DMS79 treated with DMSO at 0.1 percent for 48 hours (cell line): ENCODE measurements at regions not wholly inside any gene's neighbourhood (a gene's known extent, or its start where the extent isn't known, plus 50 kb on each side); places are given as distances from the start of the nearest gene placed in this dataset.
"Not testable (repeated sequence)": the region's sequence is repeated elsewhere in the genome, so short reads cannot be mapped to it uniquely, and the experiment has no call there.

Experiments used
- DNase-seq: peaks from one replicate; lab custom pipeline; 2025; lab: John Stamatoyannopoulos, UW

DNA sequence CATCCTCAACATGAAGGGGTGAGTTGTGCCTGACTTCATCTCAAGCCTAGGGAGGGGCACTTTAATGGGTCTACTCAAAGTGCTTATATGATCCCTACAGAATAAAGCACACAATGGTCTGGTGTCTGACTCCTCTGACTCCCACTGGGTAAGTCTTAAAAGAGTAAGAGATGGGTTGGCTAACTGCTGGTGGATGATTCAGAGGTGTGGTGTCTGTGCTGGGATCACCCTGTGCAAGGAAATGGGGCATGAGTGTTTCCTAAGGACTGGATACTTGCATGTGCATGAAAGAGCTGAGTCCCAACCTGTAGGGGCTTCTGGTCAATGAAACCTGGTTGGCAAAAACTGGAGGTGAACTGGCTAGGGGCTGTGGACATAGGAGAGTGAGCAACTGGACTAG lies 158.8 kb downstream of the IL20RB start:
- no peak for DNase-seq

DNA sequence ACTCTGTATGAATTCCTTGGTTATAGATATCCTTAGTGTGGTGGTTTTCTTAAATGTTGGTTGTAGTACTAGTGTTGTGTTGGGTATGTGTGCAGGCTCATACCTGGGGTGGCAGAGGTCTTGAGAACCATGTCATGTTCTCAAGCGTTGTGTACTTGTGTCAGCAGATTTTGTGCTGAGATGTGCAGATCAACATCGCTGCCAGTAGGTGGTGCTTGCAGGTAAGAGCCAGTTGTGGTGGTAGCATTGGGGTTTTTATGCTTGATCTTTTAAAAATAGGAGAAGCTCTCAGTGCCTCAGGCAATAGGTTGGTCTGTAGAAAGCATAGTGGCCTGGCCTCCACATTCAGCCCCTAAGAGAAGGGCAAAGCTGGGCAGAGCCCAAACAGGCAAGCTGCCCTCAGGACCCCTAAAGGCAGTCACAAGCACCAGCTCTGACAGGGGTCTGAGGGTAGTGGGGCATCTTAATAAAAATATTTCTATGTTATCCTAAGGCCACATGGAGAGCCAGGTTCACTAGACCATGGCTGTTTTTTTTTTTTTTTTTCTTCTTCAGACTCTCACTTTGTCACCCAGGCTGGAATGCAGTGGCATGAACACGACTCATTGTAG lies 164.0 kb downstream of the IL20RB start:
- DNase-seq, result no peak

DNA sequence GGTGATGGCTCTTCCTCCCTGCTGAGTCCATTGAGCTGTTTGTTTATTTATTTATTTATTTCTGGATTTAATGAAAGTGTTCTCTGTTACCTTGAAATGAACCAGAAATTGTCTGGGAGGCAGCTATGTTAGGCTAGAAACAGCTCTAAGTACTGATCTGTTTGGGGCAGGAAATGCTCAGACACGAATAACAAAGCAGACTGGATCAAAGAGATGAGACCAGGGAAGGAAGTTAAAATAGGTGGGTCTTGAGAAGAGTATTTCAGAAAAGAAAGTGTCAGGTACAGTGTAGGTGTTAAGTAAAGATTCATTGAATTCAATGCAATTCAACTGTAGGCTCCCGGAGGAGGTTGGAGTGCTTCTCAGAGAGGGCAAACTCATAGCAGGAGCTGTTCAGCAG lies 173.3 kb downstream of the IL20RB start:
- no peak for DNase-seq

DNA sequence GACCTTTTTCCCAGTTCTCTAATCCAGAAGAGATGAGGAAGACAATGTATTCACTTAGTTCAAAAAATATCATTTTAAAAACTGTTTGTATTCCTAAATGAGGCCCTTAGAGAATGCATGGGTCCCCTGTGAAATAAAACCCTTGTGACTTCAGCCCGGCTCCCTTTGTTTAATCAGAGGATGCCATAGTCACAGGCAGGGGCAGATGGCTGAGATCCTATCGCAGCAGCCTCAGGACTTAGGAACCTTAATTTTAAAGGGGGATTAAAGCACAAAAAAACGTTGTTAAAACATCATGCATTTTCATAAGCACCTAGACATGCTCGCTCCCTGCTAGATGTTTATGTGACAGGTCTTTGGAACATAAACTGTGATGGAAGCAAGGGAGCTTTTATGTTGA lies 176.6 kb downstream of the IL20RB start:
- no peak for DNase-seq

DNA sequence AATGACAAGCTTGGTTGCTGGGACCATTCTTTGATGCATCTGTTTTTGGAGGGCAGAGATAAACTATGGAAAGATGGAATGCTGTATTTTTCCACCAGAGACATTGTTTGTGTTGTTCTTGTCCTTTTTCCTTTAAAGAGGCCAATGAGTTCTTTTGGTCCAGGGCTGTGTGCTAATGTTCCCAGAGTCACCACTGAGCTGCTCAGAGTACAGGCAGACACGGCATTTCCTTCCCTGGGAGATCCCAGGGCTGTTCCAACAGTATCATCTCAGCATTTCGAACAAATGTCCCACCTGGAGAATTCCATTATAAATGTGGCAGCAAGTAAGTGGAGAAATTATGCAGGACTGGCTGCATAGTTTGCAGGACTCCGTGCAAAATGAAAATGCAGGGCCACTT lies 190.6 kb downstream of the IL20RB start:
- DNase-seq, result no peak

DNA sequence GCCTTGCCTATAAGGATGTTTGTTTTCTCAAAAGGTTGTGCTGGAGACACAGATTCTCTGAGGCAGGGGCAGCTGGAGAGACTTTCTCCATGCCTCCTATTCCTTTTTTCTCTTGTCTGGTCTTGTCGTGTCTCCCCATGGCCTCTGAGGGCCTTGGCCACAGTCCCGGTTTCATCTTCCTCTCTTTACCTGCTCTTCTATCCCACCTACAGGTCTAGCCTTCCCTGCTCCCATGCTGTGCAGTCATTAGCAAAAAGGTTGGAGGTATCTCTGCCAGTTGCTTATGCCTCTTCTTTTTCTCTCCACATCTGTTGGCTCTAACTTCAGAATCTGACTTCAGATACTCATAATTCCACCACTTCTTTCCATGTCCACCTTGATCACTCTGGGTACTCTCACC lies 191.1 kb downstream of the IL20RB start:
- no peak for DNase-seq

DNA sequence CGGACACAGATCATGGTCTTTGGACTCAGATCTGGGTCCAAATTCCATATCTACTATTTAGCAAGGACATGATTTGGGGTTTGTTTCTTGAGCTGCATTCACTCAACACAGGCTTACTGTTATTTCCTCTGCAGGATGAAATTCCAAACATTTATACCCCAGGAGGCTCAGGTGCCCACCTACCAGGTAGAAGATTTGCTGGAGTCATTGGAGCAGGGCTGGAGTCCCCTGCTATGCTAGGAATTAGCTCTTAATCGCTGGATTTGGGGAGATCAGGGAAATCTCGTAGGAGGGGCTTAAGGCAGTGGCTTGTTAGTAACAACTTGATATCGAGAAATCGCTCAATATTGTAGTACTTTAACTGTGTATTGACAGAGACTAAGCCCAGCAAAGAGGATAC lies 193.0 kb downstream of the IL20RB start:
- no peak for DNase-seq

DNA sequence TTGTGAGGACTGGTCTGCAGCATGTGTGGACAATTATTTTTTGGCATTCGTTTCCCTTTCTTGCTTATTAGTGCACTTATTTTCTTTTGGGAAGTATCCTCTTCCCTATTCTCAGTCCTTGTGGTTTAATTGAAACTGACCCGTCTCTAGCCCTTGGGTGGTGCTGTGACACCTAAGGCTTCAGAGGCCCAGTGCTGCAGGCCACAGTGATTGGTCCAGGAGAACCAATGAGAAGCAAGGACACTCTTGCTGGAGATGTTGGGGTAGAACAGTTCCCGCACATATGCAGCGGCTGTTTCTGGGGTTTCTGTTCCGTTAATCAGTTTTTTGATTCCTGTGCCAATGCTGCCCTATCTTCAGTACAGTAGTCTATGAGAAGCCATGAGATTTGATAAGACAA lies 195.3 kb downstream of the IL20RB start:
- DNase-seq, result not testable (repeated sequence)

DNA sequence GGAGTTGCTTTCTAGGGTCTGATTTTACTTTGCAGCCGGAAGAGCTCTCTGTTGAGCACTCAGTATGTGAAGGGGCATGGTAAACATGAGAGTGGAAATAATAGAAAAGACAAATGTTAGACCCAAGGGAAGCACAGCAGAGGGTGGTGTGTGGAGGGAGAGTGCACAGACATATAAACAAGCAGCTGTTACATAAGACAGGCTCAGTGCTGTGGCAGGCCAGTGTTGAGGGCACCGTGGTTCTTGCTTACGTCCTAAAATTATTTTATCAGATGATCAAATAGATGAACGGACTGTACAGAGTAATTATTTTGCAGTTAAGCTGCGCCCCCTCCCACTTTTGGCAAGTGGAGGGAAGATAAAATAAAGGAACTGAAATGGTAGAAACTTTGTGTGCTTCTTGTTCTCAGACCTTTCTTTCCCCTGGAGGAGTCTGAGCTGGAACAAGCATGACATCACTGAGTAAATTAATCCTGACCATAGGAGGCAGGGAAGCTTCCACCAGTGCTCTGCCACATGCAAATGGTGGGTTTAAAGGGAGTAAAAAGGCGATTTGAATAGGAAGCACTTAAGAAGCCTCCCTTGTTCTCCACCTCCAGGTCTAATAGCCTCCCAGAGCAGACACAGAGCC lies 205.6 kb downstream of the IL20RB start:
- DNase-seq, result peak; percentile 30

DNA sequence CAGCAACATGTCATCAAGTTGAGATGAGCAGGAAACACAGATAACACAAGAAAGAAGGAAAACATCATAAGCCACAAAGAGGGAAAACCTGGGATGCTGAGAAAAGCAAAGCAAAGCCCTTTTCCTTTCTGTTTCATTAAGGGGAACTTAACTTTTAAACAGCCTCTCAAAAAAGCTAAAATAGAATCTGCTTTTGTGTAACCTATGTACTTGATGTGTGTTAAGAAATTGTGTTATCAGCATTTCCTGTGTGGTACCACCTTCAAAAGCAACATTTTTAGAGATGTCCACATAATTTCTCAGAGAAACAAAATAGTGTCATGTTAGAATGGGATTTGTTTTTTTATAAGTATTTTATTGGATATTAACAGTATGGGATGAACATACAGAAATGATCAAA lies 206.2 kb downstream of the IL20RB start:
- DNase-seq, result no peak

DNA sequence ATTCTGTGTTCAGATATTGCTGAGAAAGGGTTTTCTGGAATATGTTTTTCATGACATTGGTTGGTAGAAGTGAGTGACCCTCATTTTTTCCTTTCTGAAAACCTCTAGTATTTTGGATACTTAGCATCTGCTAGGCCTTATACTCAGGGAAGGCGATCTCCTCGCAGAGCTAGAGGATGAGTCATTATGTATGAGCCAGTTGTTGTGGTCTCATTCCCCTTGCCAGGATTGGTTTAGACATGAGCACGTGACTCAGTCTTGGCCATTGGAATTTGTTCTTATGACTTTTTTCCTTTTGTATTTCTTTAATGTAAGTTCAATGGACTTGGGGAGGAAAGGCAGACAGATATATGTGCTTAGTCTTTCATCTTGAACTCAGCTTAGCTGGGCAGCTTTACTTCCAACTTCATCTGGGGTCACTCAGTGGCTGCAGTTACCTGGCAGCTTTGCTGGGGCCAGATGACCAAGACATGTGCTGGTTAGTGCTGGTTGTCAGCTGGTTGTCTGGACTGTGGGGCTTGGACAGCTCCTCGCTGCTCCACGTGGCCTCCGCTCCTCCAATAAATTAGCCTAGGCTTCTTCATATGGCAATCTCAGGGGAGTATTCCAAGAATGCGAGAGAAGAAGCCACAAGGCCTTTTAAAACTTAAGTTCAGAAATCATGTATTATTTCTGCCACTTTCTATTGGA lies 207.5 kb downstream of the IL20RB start:
- DNase-seq, result no peak

DNA sequence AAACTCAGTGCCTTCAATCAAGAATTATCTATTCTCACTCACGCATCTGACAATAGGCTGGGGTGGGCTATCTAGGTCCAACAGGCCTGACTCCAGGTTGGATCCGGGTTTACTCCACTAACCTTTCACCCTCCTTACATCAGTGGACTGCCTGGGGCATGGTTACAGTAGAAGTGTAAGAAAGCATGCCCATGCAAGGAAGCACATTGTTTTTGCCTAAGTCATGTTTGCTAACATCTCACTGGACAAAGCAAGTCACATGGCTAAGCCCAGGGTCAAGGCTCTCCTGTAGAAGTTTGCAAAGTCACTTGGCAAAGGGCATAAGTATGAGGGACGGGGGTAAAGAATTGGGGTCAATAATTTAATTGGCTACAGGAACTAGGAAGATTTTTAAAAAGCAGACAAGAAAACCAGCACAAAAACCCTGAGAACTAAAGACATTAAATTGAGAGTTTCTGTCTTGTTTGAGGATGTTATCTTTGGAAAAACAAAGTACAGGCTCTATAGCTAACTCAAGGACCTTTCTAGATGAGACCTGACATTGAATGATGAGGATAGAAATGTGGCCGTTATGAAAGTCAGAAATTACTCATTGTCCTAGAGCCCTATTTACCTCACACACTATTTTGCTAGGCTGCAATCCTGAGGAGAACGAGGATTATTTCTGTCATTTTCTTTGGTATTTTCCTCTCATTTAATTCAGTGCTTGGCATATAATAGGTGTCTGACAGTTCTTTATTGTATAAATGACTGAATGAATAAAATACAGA lies 214.2 kb downstream of the IL20RB start:
- no peak for DNase-seq

DNA sequence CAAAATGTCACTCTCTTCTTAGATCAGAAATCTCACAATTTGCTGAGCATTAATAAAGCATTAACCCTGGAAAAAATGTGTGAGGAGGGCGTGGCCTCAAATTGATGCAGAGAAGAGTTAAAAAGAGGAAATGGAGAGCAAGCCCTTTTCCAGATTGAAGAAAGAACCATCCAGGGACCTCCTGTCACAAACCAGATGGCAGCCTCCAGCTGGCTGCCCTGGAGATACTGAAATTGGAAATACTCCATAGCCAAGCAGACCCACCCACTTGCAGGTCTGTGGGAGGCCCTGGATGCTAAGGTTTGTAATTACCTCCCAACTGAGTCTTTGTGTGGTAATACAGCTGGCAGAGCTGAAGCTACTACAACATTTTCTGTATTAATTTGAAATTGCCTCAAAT lies 214.9 kb downstream of the IL20RB start:
- no peak for DNase-seq

DNA sequence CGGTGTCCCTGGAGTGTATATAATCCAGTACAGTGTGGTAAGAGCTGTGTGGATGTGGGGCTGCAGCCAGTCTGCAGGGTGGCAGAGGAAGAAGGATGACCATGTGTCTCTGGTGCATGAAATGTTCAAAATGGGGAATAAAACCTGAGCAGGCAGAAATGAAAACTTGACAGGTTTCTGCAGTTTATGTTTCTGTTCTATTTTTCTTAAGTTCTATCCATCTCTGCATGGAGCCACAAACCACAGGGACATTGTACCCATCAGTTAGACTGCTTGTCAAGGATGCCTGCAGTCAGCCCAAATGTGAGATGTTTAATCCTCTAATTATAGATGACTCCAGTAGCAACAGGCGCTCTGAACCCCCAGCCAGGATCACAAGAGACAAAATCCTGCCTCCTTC lies 216.7 kb downstream of the IL20RB start:
- no peak for DNase-seq

DNA sequence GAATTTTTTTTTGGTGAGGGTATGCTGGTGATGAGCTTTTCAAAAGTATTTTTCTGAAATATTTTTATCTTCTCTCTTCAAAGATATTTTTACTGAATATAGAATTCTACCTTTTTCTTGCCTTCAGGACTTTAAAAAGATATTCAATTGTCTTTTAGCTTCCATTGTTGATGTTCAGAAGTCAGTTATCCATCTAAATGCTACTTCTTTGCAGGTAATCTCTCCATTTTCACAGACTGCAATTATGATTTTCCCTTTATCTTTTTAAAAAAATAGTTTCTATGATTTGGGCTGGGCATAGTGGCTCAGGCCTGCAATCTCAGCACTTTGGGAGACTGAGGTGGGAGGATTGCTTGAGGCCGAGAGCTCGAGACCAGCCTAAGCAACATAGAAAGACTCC lies 222.4 kb downstream of the IL20RB start:
- DNase-seq, result no peak

DNA sequence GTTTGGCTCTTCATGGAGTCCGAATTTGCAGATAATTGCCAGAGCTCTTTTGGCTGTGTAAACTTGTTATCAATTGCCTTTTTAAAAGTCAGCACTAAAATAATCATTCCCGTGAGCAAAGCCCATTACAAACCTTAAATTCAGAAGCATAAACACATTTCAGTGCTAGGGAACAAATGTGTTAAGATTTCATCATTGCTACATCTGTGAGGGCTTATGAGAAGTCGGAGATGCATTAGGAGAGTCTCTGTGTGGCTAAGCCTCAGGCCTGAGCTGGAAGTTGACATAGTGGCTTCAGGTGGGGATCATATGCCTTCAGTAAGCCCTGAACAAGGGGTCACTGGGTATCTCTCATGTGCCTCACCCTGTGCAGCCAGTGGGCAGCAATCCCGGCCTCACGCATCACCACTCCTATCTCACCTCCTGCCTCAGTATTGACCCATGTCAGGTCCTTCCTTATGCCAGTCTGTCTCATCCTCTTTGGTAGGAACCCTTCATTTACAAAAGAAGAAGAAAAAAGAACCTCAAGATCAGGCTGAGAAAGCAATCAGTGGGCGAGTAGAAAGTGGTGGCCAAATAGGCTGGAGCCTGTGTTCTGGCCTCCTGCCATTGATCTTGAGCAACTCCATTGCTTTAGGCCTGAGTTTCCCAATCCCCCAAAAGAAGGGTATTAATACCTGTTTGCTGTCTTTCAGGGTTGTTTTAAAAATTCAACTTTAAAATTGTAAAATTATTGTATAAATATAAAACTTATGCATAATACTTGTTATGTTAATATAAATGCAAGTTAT lies 233.5 kb downstream of the IL20RB start:
- DNase-seq, result no peak

DNA sequence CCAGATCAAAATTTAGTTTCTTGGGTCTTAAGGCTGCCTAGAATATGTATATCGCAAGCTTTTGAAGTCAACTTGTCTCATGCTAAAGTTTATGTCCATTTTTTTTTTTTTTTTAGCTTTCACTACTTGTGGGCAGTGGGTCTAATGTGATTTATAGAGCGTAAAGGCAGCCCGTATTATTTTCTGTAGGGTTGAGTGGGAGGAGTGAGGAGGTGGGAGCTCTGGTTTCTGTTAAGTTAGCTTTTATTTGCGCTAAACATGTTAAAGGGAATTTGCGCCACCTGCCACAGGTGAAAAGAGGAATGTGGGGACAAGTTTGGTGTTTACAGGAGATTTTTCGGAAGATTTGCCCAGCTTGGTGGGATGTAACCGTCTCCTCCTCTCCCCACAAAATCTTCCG lies 234.2 kb downstream of the IL20RB start:
- no peak for DNase-seq

DNA sequence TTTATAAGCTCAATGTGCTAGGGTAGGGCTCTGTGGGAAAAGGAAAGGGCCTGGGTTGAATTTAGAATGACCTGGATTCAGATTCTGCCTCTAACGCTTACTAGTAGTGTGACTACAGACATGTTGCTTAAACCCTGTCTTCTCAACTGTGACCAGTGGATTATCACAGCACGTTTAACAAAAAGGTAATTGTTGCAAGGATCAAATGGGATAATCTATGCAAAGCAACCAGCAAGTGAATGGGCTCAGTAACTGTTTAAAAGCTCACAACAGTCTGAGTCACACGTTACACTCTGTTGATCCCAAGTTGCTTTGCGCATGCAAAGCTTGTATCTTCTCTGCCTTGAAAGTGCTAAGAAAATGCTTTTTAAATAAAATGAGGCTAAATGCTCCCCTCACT lies 236.5 kb downstream of the IL20RB start:
- DNase-seq, result no peak

DNA sequence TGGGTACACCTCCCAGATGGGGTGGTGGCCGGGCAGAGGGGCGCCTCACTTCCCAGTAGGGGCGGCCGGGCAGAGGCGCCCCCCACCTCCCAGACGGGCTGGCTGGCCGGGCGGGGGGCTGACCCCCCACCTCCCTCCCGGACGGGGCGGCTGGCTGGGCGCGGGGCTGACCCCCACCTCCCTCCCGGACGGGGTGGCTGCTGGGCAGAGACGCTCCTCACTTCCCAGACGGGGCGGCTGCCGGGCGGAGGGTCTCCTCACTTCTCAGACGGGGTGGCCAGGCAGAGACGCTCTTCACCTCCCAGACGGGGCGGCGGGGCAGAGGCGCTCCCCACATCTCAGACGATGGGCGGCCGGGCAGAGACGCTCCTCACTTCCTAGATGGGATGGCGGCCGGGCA lies 240.6 kb downstream of the IL20RB start:
- DNase-seq, result not testable (repeated sequence)

DNA sequence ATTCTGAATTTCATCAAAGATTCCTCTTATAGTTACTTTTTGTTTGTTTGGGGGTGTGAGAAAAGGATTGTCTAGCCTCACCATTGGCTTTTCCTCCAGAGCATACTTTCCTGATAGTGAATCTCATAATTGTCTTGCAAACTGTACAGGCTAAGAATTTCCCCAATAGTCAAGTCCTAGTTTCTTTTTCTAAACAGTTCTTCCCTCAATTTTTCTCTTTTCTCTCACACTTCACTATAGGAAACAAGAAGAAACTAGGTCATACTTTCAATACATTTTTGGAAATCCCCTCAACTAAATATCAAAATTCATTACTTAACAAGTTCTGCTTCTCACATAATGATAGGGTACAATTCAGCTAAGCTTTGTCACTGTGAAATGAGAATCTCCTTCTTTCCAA lies 241.9 kb downstream of the IL20RB start:
- no peak for DNase-seq

DNA sequence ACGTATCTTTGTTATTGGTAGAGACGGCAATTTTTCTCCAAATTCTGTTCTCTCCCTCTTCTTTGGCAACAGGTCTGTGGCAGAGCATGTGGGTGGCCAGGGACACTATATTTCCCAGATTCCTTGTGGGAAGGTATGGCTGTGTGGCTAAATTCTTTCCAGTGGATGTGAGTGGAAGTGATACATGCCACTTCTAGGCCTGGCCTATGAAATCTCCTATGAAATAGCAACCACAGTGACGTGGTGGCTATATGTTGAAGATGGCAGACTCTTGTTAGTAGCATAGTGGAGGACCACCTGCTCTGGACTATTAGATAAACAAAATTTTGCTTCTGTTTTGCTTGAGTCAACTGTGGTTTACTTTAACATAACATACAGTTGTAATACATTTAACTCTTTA lies 243.3 kb downstream of the IL20RB start:
- no peak for DNase-seq

DNA sequence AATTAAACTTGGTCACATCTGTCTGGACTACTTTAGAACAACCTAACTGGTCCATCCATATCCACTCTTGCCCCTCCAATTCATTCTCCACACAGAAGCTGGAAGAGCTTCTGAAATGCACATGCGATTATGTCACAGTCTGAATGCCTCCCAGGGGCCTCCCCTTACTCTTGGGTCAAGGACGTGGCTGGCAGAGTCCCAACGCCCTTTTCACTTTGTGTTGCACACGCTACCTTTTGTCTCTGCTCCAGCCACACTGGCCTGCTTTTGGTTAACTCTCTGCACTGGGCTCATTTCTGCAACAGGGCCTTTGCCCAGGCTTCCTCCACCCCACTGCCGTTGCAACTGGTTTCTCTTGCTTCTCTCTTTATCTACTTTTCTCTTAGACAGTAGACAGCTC lies 245.2 kb downstream of the IL20RB start:
- DNase-seq, result no peak
